Spleen (tissue), 7 donors: ENCODE measurements at regions not wholly inside any gene's neighbourhood (a gene's known extent, or its start where the extent isn't known, plus 50 kb on each side); places are given as distances from the start of the nearest gene placed in this dataset.

Experiments used
- microRNA-seq, 3 donors: library from miRNA; unstranded; fragments of <30 nt; microRNA quantifications; one replicate each; pipeline versions ENCODE4 to v1.1.0, GENCODE V29; 2019 to 2020
- small RNA-seq, 4 donors: library from RNA; depleted of rRNA; stranded (forward); fragments of <200 nt; gene quantifications; one replicate each; pipeline ENCODE3, GENCODE V24; 2016
- donor health status: DM: no; HTN: no; CAD: no; lungs with moderate emphysema.
- donor health status: DM: no; HTN: no; CAD: no.
- donor health status: DM: yes; HTN: yes; CAD: no.

Small RNAs in the stretch of these regions (microRNA-seq; reads per million reads assigned to microRNA genes)
- 0 reads per million in 3 donors for gene MIR5186

Small RNAs in the stretch of these regions (small RNA-seq; reads per million reads assigned to genes)
- gene MIR5186 = 0 reads per million in 4 donors
